ENCODE measurements at regions not wholly inside any gene's neighbourhood (a gene's known extent, or its start where the extent isn't known, plus 50 kb on each side); places are given as distances from the start of the nearest gene placed in this dataset.

- Histone ChIP-seq H3K4me2 (ENCODE audit: low read length) (no peak overlapping the region), H3K9me2 (replicated peaks; ENCODE audit: control insufficient read depth, low read length) (no peaks in the 10 kb centered on the region), H3K4me1 (ENCODE audit: control insufficient read depth, low read length) (no peaks in the 10 kb centered on the region), H3K36me3 (ENCODE audit: control insufficient read depth, low read length) (no peaks in the 10 kb centered on the region), H3K4me3 (ENCODE audit: low read length) (no peak overlapping the region), H3K27me3 (ENCODE audit: control insufficient read depth, low read length) (no peaks in the 10 kb centered on the region; the same call in 1 of the 2 replicates), H4K20me1 (ENCODE audit: control insufficient read depth, insufficient read depth, low read depth, low read length) (no peaks in the 10 kb centered on the region), H3K9me3 (ENCODE audit: control insufficient read depth, insufficient read depth, low read length) (no peaks in the 10 kb centered on the region), H3K79me2 (ENCODE audit: control insufficient read depth, low read length) (no peaks in the 10 kb centered on the region), H3F3A (ENCODE audit: control insufficient read depth, insufficient read depth) (no peaks in the 10 kb centered on the region), H3K27ac (ENCODE audit: low read depth, low read length) (no peak overlapping the region)
- TF ChIP-seq CTCF (IDR thresholded peaks at IDR 0.05; ENCODE audit: low read depth, low read length, poor library complexity, severe bottlenecking): no peak
- no peak for TF ChIP-seq EZH2phosphoT487 (IDR thresholded peaks at IDR 0.05; ENCODE audit: borderline replicate concordance, low read length)
Measured at GRCh38 chr18:47331641-47332040, 80.2 kb upstream of the SKOR2 start.

GRCh38 chr18:47331026-47331425, 79.6 kb upstream of the SKOR2 start:
- H3K4me3 ChIP-seq (ENCODE audit: low read length): no peak overlapping the region
- no peaks in the 10 kb centered on the region for H3K4me1 ChIP-seq (ENCODE audit: control insufficient read depth, low read length)
- no peak for TF ChIP-seq CTCF (IDR thresholded peaks at IDR 0.05; ENCODE audit: low read depth, low read length, poor library complexity, severe bottlenecking)
- no peak for TF ChIP-seq EZH2phosphoT487 (IDR thresholded peaks at IDR 0.05; ENCODE audit: borderline replicate concordance, low read length)
- no peaks in the 10 kb centered on the region for H4K20me1 ChIP-seq (ENCODE audit: control insufficient read depth, insufficient read depth, low read depth, low read length)
- H3F3A ChIP-seq (ENCODE audit: control insufficient read depth, insufficient read depth): no peaks in the 10 kb centered on the region
- no peak overlapping the region for H3K4me2 ChIP-seq (ENCODE audit: low read length)
- no peaks in the 10 kb centered on the region; the same call in 1 of the 2 replicates for H3K27me3 ChIP-seq (ENCODE audit: control insufficient read depth, low read length)
- no peaks in the 10 kb centered on the region for H3K36me3 ChIP-seq (ENCODE audit: control insufficient read depth, low read length)
- no peaks in the 10 kb centered on the region for H3K79me2 ChIP-seq (ENCODE audit: control insufficient read depth, low read length)
- no peak overlapping the region for H3K27ac ChIP-seq (ENCODE audit: low read depth, low read length)
- H3K9me2 ChIP-seq (replicated peaks; ENCODE audit: control insufficient read depth, low read length): no peaks in the 10 kb centered on the region
- no peaks in the 10 kb centered on the region for H3K9me3 ChIP-seq (ENCODE audit: control insufficient read depth, insufficient read depth, low read length)

GRCh38 chr18:47323158-47323557, 71.7 kb upstream of the SKOR2 start:
- H3K9me3 ChIP-seq (ENCODE audit: control insufficient read depth, insufficient read depth, low read length): no peaks in the 10 kb centered on the region
- 0 out of 2 replicates have a peak, but pooled peaks cover 5% of the 10 kb centered on the region for H3K27me3 ChIP-seq (ENCODE audit: control insufficient read depth, low read length)
- TF ChIP-seq EZH2phosphoT487 (IDR thresholded peaks at IDR 0.05; ENCODE audit: borderline replicate concordance, low read length) (no peak), CTCF (IDR thresholded peaks at IDR 0.05; ENCODE audit: low read depth, low read length, poor library complexity, severe bottlenecking) (no peak)
- no peaks in the 10 kb centered on the region for H4K20me1 ChIP-seq (ENCODE audit: control insufficient read depth, insufficient read depth, low read depth, low read length)
- H3K9me2 ChIP-seq (replicated peaks; ENCODE audit: control insufficient read depth, low read length): no peaks in the 10 kb centered on the region
- no peaks in the 10 kb centered on the region for H3K4me1 ChIP-seq (ENCODE audit: control insufficient read depth, low read length)
- H3K4me3 ChIP-seq (ENCODE audit: low read length): no peak overlapping the region
- H3K27ac ChIP-seq (ENCODE audit: low read depth, low read length): no peak overlapping the region
- H3F3A ChIP-seq (ENCODE audit: control insufficient read depth, insufficient read depth): no peaks in the 10 kb centered on the region
- no peak overlapping the region for H3K4me2 ChIP-seq (ENCODE audit: low read length)
- no peaks in the 10 kb centered on the region for H3K79me2 ChIP-seq (ENCODE audit: control insufficient read depth, low read length)
- no peaks in the 10 kb centered on the region for H3K36me3 ChIP-seq (ENCODE audit: control insufficient read depth, low read length)

Data from DOHH2 (cell line).